Breast epithelium (tissue), 4 donors: ENCODE measurements at regions not wholly inside any gene's neighbourhood (a gene's known extent, or its start where the extent isn't known, plus 50 kb on each side); places are given as distances from the start of the nearest gene placed in this dataset.
A peak's percentile ranks its signal among the peaks of the same experiment; 100 is the strongest.

Experiments
- DNase-seq, 2 donors: peaks; one replicate each; pipeline ENCODE4 v3.0.0-alpha.2; 2019; ENCODE audit warnings: low spot score in 2 of 2
- H3K27ac ChIP-seq, 2 donors: fragments of 200-600 bp; sonication (generic) in 1 of 2; one replicate each; pipeline ENCODE4 v1.5.1; 2016 to 2019; ENCODE audit warnings: mild to moderate bottlenecking in 1 of 2
- H3K27me3 ChIP-seq, 2 donors: fragments of 200-600 bp; sonication (generic) in 1 of 2; one replicate each; pipeline versions ENCODE4 v1.5.1 to v1.6.0; 2017 to 2019; ENCODE audit warnings: control low read depth in 1 of 2, mild to moderate bottlenecking in 1 of 2
- H3K36me3 ChIP-seq: fragments of 200-600 bp; one replicate; pipeline ENCODE4 v1.5.1; 2019
- H3K4me1 ChIP-seq, 2 donors: fragments of 200-600 bp; sonication (generic); one replicate each; pipeline ENCODE4 v1.5.1; 2016 to 2019; ENCODE audit warnings: control low read depth in 1 of 2
- H3K4me3 ChIP-seq, 3 donors: fragments of 200-600 bp; sonication (generic); 1 replicate in 2 of 3; 2 replicates in 1 of 3; pipeline ENCODE4 v1.5.1; 2016 to 2019; ENCODE audit warnings: mild to moderate bottlenecking in 3 of 3, moderate library complexity in 2 of 3
- H3K9me3 ChIP-seq, 2 donors: fragments of 200-600 bp; sonication (generic) in 1 of 2; one replicate each; pipeline ENCODE4 v1.5.1; 2016 to 2019; ENCODE audit warnings: control low read depth in 1 of 2
- POLR2A ChIP-seq: fragments of 450-650 bp; IDR thresholded peaks from one replicate; pipeline ENCODE4 v1.6.1; 2016; ENCODE audit warnings: antibody characterized with exemption, mild to moderate bottlenecking, moderate library complexity
- POLR2AphosphoS5 ChIP-seq, 3 donors: sonication (generic); formaldehyde crosslinking; IDR thresholded peaks; one replicate each; pipeline ENCODE4 v1.6.1; 2017; ENCODE audit warnings: antibody characterized with exemption in 3 of 3
- intact Hi-C: fragments of 100-400 bp; cut with DNase I; formaldehyde crosslinking; loops from one replicate; pipeline ENCODE4 v1.15.1; 2023; ENCODE audit warnings: low total_unique reads
- TF ChIP-seq, protein P1 (sequence below), 3 donors: fragments of 450-650 bp; IDR thresholded peaks; one replicate each; pipeline ENCODE4 v1.5.1; 2016 to 2017; ENCODE audit warnings: antibody characterized with exemption in 3 of 3, mild to moderate bottlenecking in 3 of 3, moderate library complexity in 3 of 3

DNA sequence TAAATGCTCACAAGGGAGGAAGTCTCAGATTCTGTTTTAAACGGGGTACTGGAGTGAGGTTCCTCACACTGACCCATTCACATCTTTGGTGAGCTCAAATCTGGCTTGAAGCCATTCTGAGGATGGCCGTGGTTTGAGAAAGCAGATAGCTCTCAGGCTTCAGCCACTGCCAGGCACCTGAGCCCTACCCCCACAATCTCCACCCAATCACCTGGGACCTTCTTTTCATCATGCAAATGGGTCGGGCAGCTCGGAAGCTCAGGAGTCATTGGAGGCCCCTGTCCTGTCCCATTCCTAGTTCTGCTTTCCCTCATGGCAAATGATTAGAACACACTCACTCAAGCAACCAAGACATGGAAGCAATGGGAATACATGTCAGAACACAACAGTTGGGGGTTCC is 141.4 kb upstream of the ETS2 start:
- no peak for TF ChIP-seq POLR2AphosphoS5 (IDR thresholded peaks at IDR 0.05)
- TF ChIP-seq POLR2A = no peak
- TF ChIP-seq, protein P1, sequence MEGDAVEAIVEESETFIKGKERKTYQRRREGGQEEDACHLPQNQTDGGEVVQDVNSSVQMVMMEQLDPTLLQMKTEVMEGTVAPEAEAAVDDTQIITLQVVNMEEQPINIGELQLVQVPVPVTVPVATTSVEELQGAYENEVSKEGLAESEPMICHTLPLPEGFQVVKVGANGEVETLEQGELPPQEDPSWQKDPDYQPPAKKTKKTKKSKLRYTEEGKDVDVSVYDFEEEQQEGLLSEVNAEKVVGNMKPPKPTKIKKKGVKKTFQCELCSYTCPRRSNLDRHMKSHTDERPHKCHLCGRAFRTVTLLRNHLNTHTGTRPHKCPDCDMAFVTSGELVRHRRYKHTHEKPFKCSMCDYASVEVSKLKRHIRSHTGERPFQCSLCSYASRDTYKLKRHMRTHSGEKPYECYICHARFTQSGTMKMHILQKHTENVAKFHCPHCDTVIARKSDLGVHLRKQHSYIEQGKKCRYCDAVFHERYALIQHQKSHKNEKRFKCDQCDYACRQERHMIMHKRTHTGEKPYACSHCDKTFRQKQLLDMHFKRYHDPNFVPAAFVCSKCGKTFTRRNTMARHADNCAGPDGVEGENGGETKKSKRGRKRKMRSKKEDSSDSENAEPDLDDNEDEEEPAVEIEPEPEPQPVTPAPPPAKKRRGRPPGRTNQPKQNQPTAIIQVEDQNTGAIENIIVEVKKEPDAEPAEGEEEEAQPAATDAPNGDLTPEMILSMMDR (IDR thresholded peaks at IDR 0.05) = no peak
- Histone ChIP-seq H3K27me3 (peaks cover 3 to 22% of the 10 kb centered on the region in 2 donors), H3K36me3 (no peaks in the 10 kb centered on the region), H3K27ac (peak overlapping the region in 1 of 2 donors; percentile 15), H3K4me3 (no peak overlapping the region), H3K4me1 (peaks cover 0 to 2% of the 10 kb centered on the region in 2 donors), H3K9me3 (no peaks in the 10 kb centered on the region)
- no peak for DNase-seq
- intact Hi-C loops = loop anchor here (10.0 kb wide), 1 partner anchor 1320 kb away; no protein-coding TSS in a partner anchor

DNA sequence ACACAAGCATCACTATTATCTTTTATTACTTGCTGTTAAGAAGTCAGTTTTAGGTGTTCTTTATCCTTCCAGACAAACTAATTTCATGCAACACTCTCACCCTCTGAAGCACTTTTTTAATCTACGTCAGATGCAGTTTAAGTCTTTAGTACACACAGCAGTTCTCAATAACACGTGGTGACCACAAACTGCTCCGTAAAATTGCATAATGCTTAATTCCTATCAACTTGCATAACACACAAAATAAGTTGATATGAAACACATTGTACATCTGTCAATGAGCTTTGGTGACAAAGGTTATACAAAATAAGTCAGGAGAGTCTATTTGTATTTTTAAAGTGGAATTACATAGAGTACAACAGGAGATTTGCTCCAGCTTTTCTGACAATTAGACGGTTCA is 140.9 kb upstream of the ETS2 start:
- H3K4me3 ChIP-seq = no peak overlapping the region

DNA sequence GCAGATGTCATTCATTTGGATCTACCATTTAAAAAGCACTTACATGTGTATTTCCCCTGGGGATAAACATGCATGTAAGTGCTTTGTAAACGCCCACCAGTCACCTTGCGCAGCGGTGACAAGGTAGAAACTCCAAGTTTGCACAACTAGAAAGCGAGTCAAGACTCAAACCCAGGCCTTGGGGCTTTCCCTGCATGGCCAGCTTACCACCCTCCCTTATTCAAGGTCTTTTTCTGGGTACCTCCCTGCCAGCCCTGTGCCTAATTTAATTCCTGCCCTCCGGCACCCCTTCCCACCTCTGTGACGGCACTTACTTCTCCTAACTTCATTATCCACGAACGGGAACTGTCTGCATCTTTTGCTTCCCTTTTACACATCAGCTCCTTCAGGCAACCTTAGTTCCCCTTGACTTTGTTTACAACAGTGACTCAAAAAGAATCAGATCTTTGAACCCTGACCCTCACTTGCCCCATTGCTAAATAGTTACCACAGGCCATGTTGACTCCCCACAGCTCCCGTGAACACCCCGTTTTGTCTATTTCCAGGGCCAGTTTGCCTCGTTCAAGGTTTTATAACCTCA is 138.3 kb upstream of the ETS2 start:
- Histone ChIP-seq H3K4me3 (no peak overlapping the region), H3K27ac (no peak overlapping the region), H3K36me3 (no peaks in the 10 kb centered on the region), H3K27me3 (no peaks in the 10 kb centered on the region), H3K4me1 (no peaks in the 10 kb centered on the region), H3K9me3 (no peaks in the 10 kb centered on the region)
- intact Hi-C loops = loop anchor here (10.0 kb wide), 1 partner anchor 1323 kb away; no protein-coding TSS in a partner anchor
- TF ChIP-seq POLR2AphosphoS5 (IDR thresholded peaks at IDR 0.05) (no peak), POLR2A (no peak)
- TF ChIP-seq, protein P1 (IDR thresholded peaks at IDR 0.05) = no peak
- no peak for DNase-seq

More for the DNA sequence above, 140.9 kb upstream of the ETS2 start:
- Histone ChIP-seq H3K9me3 (no peaks in the 10 kb centered on the region), H3K4me1 (peaks cover 0 to 2% of the 10 kb centered on the region in 2 donors), H3K36me3 (no peaks in the 10 kb centered on the region), H3K27ac (peak overlapping the region in 1 of 2 donors; percentile 15), H3K27me3 (peaks cover 3 to 17% of the 10 kb centered on the region in 2 donors)
- intact Hi-C loops = loop anchor here (10.0 kb wide), 1 partner anchor 1320 kb away; no protein-coding TSS in a partner anchor
- DNase-seq = no peak
- TF ChIP-seq POLR2A = no peak
- TF ChIP-seq, protein P1 (IDR thresholded peaks at IDR 0.05) = no peak
- TF ChIP-seq POLR2AphosphoS5 (IDR thresholded peaks at IDR 0.05) = no peak

DNA sequence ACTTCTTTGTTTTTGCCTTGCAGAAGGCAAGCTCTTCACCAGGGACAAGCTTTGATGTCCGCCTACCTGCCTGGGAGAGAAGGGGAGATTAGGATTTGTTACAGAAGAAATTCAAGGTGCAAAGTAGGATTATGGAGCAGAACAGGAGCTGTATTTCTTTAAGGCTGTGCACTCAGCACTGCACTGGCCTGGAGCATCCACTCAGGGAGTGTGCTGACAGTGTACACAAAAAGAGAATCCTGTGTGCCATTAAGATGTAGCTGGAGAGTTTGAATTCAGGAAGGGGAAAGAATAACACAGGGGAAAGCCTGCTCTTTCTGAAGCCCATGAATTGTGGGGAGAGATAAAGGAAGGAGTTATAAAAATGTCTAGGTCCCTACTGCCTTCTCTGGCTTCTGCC is 137.7 kb upstream of the ETS2 start:
- DNase-seq = no peak
- intact Hi-C loops = loop anchor here (10.0 kb wide), 1 partner anchor 1323 kb away; no protein-coding TSS in a partner anchor
- TF ChIP-seq POLR2AphosphoS5 (IDR thresholded peaks at IDR 0.05) = no peak
- TF ChIP-seq, protein P1 (IDR thresholded peaks at IDR 0.05) = no peak
- no peak for TF ChIP-seq POLR2A
- Histone ChIP-seq H3K27ac (no peak overlapping the region), H3K27me3 (no peaks in the 10 kb centered on the region), H3K4me1 (no peaks in the 10 kb centered on the region), H3K36me3 (no peaks in the 10 kb centered on the region), H3K4me3 (no peak overlapping the region), H3K9me3 (no peaks in the 10 kb centered on the region)

DNA sequence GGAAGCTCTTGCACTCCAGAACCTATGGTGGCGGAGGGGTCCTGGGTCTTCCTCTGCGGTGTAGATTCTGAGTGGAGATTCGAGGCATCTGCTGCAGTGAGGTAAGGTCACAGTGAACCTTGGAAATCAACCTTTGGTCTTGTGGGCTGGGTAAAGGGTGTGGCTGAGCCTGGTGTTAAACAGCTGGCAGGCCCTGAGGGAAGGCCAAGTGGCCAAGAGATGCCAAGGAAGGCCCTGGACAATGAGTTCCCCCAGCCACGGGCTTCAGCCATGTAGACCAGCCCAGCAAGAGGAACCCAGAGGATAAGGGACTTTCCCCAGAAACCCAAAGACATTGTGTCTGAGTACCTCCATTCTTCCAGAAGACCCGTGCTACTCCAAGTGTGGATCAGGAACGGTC is 137.2 kb upstream of the ETS2 start:
- no peaks in the 10 kb centered on the region for H3K4me1 ChIP-seq
- H3K36me3 ChIP-seq = no peaks in the 10 kb centered on the region
- DNase-seq = no peak
- no peak overlapping the region for H3K27ac ChIP-seq
- TF ChIP-seq, protein P1 (IDR thresholded peaks at IDR 0.05) = no peak
- no peak for TF ChIP-seq POLR2AphosphoS5 (IDR thresholded peaks at IDR 0.05)
- intact Hi-C loops = loop anchor here (10.0 kb wide), 1 partner anchor 1324 kb away; no protein-coding TSS in a partner anchor
- H3K4me3 ChIP-seq = no peak overlapping the region
- H3K27me3 ChIP-seq = no peaks in the 10 kb centered on the region
- no peaks in the 10 kb centered on the region for H3K9me3 ChIP-seq
